Panc1 (cell line): ENCODE measurements at regions not wholly inside any gene's neighbourhood (a gene's known extent, or its start where the extent isn't known, plus 50 kb on each side); places are given as distances from the start of the nearest gene placed in this dataset.

Experiments
- ATAC-seq: fragments of 200-7000 bp; cut with Tn5 transposase; 2 replicates; pipeline ENCODE4 v1.9.1; 2020; ENCODE audit warnings: mild to moderate bottlenecking, moderate library complexity
- BruUV-seq: library from RNA; stranded (reverse); fragments of 400-500 nt; replicated peaks from 2 replicates; lab custom pipeline; 2021; lab: Mats Ljungman, UMichigan
- CTCF ChIA-PET: fragments of 300-600 bp; sonication (Branson Sonifier 250); formaldehyde crosslinking; loops from one replicate; lab custom pipeline; 2022; ENCODE audit warnings: antibody characterized with exemption; lab: Charles Lee
- POLR2A ChIA-PET: fragments of 300-600 bp; sonication (Branson Sonifier 250); formaldehyde crosslinking; loops from one replicate; lab custom pipeline; 2022; ENCODE audit warnings: antibody characterized with exemption; lab: Charles Lee
- DNase-seq: peaks from one replicate; pipeline ENCODE4 v3.0.0-alpha.2; 2010; ENCODE audit warnings: low read depth, low spot score
- H3K27ac ChIP-seq: 2 replicates; pipeline ENCODE4 v1.5.1; 2011; ENCODE audit warnings: mild to moderate bottlenecking, low read length, inconsistent platforms
- H3K27me3 ChIP-seq: fragments of 200-500 bp; sonication (Bioruptor generic); 2 replicates; pipeline ENCODE4 v1.6.0; 2014; ENCODE audit warnings: low read length, inconsistent platforms; ENCODE audit not compliant: control insufficient read depth, insufficient read depth
- H3K36me3 ChIP-seq: fragments of 200-500 bp; sonication (Bioruptor generic); 2 replicates; pipeline ENCODE4 v1.5.1; 2014; ENCODE audit warnings: inconsistent platforms, mild to moderate bottlenecking, low read length, moderate library complexity; ENCODE audit not compliant: control insufficient read depth, insufficient read depth
- H3K4me1 ChIP-seq: 2 replicates; pipeline ENCODE4 v1.5.1; 2011; ENCODE audit warnings: inconsistent platforms, mild to moderate bottlenecking, low read length, moderate library complexity; ENCODE audit not compliant: control insufficient read depth, insufficient read depth
- H3K4me3 ChIP-seq, 2 experiments: 2 replicates each; pipeline ENCODE4 v1.5.1; 2011 to 2012; ENCODE audit warnings: low read depth in 2 of 2, low read length in 2 of 2, mild to moderate bottlenecking in 2 of 2, inconsistent platforms in 1 of 2, moderate library complexity in 1 of 2
- H3K9me3 ChIP-seq: fragments of 200-500 bp; sonication (Bioruptor generic); 2 replicates; pipeline ENCODE4 v1.5.1; 2014; ENCODE audit warnings: low read depth, mild to moderate bottlenecking, inconsistent platforms, low read length, moderate library complexity; ENCODE audit not compliant: control insufficient read depth, insufficient read depth
- CTCF ChIP-seq: fragments of 450-650 bp; IDR thresholded peaks from 2 replicates; pipeline ENCODE4 v1.5.1; 2017; ENCODE audit warnings: mild to moderate bottlenecking
- POLR2AphosphoS5 ChIP-seq: IDR thresholded peaks from 2 replicates; pipeline ENCODE4 v1.6.1; 2012; ENCODE audit warnings: mild to moderate bottlenecking, low read depth, low read length, moderate library complexity
- REST ChIP-seq, 2 experiments: IDR thresholded peaks; 2 replicates each; pipeline ENCODE4 v1.6.1; 2011 to 2012; ENCODE audit warnings: low read depth in 2 of 2, control low read depth in 1 of 2, low read length in 1 of 2, mild to moderate bottlenecking in 1 of 2, moderate library complexity in 1 of 2; ENCODE audit not compliant: insufficient read depth in 1 of 2
- SIN3A ChIP-seq: IDR thresholded peaks from 2 replicates; pipeline ENCODE4 v1.6.1; 2012; ENCODE audit warnings: low read depth, mild to moderate bottlenecking, low read length, moderate library complexity, borderline replicate concordance; ENCODE audit not compliant: insufficient read depth
- TCF7L2 ChIP-seq: IDR thresholded peaks from 2 replicates; pipeline ENCODE4 v1.6.1; 2011; ENCODE audit warnings: mild to moderate bottlenecking, low read depth, low read length, inconsistent platforms
- in situ Hi-C: cut with HindIII; loops from 2 replicates; pipeline ENCODE4 v1.10.0; 2016; ENCODE audit warnings: low sequenced_read_pairs, low pct_unique_long_range_greater_than_20kb
- intact Hi-C: fragments of 100-400 bp; cut with micrococcal nuclease; formaldehyde crosslinking; loops from one replicate; pipeline ENCODE4 v1.10.0; 2022; ENCODE audit not compliant: unreplicated experiment

GRCh38 chr12:115433014-115433634, 749.1 kb upstream of the TBX3 start:
- Histone ChIP-seq H3K27me3 (no peaks in the 10 kb centered on the region), H3K9me3 (no peaks in the 10 kb centered on the region), H3K27ac (no peak overlapping the region), H3K4me3 (no peak overlapping the region), H3K36me3 (no peaks in the 10 kb centered on the region), H3K4me1 (no peaks in the 10 kb centered on the region)
- ATAC-seq (no peak), DNase-seq (no peak)
- ChIA-PET POLR2A (no interaction called here), CTCF (no interaction called here)
- no peak for TF ChIP-seq TCF7L2
- TF ChIP-seq REST (IDR thresholded peaks at IDR 0.05; ENCODE audit: insufficient read depth in 1 of 2, low read depth in 2 of 2, low read length in 1 of 2): no peak
- TF ChIP-seq SIN3A: no peak
- TF ChIP-seq CTCF: no peak
- no peak for TF ChIP-seq POLR2AphosphoS5
- in situ Hi-C loops: no loop called here
- no TSS peak for BruUV-seq
- intact Hi-C loops: no loop called here

GRCh38 chr12:115430636-115431035, 746.7 kb upstream of the TBX3 start:
- Histone ChIP-seq H3K36me3 (no peaks in the 10 kb centered on the region), H3K27me3 (no peaks in the 10 kb centered on the region), H3K27ac (no peak overlapping the region), H3K4me3 (no peak overlapping the region), H3K4me1 (no peaks in the 10 kb centered on the region), H3K9me3 (no peaks in the 10 kb centered on the region)
- TF ChIP-seq CTCF (no peak), TCF7L2 (no peak), POLR2AphosphoS5 (no peak), SIN3A (no peak), REST (IDR thresholded peaks at IDR 0.05; ENCODE audit: insufficient read depth in 1 of 2, low read depth in 2 of 2, low read length in 1 of 2) (no peak)
- CTCF ChIA-PET: no interaction called here
- in situ Hi-C loops: no loop called here
- POLR2A ChIA-PET: no interaction called here
- no TSS peak for BruUV-seq
- no peak for DNase-seq
- no peak for ATAC-seq
- intact Hi-C loops: no loop called here
